GM23248 (cell line): ENCODE measurements at regions not wholly inside any gene's neighbourhood (a gene's known extent, or its start where the extent isn't known, plus 50 kb on each side); places are given as distances from the start of the nearest gene placed in this dataset.

Experiments
- DNase-seq: peaks from one replicate; pipeline ENCODE4 v3.0.0-alpha.2; 2015
- H2AFZ ChIP-seq: fragments of 200-600 bp; sonication (generic); 2 replicates; pipeline ENCODE4 v1.6.1; 2016; ENCODE audit warnings: antibody characterized with exemption
- H3F3A ChIP-seq: fragments of 200-600 bp; sonication (generic); 2 replicates; pipeline ENCODE4 v1.6.1; 2016; ENCODE audit warnings: mild to moderate bottlenecking, antibody characterized with exemption, mixed run types; ENCODE audit not compliant: insufficient read depth
- H3K27ac ChIP-seq: fragments of 200-600 bp; sonication (generic); 2 replicates; pipeline ENCODE4 v1.5.1; 2016; ENCODE audit warnings: mild to moderate bottlenecking
- H3K27me3 ChIP-seq: fragments of 200-600 bp; sonication (generic); replicated peaks from 2 replicates; pipeline ENCODE4 v1.6.1; 2016; ENCODE audit warnings: mild to moderate bottlenecking; ENCODE audit not compliant: insufficient read depth
- H3K36me3 ChIP-seq: fragments of 200-600 bp; sonication (generic); 2 replicates; pipeline ENCODE4 v1.6.1; 2016; ENCODE audit warnings: low read depth, mild to moderate bottlenecking
- H3K4me1 ChIP-seq: fragments of 200-600 bp; sonication (generic); 2 replicates; pipeline ENCODE4 v1.6.1; 2016; ENCODE audit warnings: mild to moderate bottlenecking; ENCODE audit not compliant: insufficient read depth
- H3K4me2 ChIP-seq: fragments of 200-600 bp; sonication (generic); one replicate; pipeline ENCODE4 v1.6.1; 2016; ENCODE audit warnings: mild to moderate bottlenecking; ENCODE audit not compliant: unreplicated experiment
- H3K4me3 ChIP-seq: fragments of 200-600 bp; sonication (generic); 2 replicates; pipeline ENCODE4 v1.5.1; 2016; ENCODE audit warnings: mild to moderate bottlenecking
- H3K79me2 ChIP-seq: fragments of 200-600 bp; sonication (generic); 2 replicates; pipeline ENCODE4 v1.6.1; 2016; ENCODE audit warnings: mild to moderate bottlenecking; ENCODE audit not compliant: insufficient read depth
- H3K9ac ChIP-seq: fragments of 200-600 bp; sonication (generic); 2 replicates; pipeline ENCODE4 v1.6.1; 2016; ENCODE audit warnings: mild to moderate bottlenecking
- H3K9me2 ChIP-seq: fragments of 200-600 bp; sonication (generic); 2 replicates; pipeline ENCODE4 v1.6.1; 2016; ENCODE audit warnings: mixed run types, mild to moderate bottlenecking, moderate library complexity; ENCODE audit not compliant: insufficient read depth
- H3K9me3 ChIP-seq: fragments of 200-600 bp; sonication (generic); one replicate; pipeline ENCODE4 v1.6.1; 2017; ENCODE audit warnings: low read depth
- H4K20me1 ChIP-seq: fragments of 200-600 bp; sonication (generic); 2 replicates; pipeline ENCODE4 v1.6.0; 2016; ENCODE audit not compliant: insufficient read depth
- EZH2 ChIP-seq: fragments of 200-600 bp; sonication (generic); IDR thresholded peaks from 2 replicates; pipeline ENCODE4 v1.6.1; 2018; ENCODE audit warnings: antibody characterized with exemption, mild to moderate bottlenecking; ENCODE audit not compliant: insufficient read depth, poor library complexity, severe bottlenecking
- EZH2phosphoT487 ChIP-seq: fragments of 200-600 bp; sonication (generic); IDR thresholded peaks from 2 replicates; pipeline ENCODE4 v1.6.1; 2018; ENCODE audit warnings: antibody characterized with exemption, moderate library complexity, mild to moderate bottlenecking, low read depth; ENCODE audit not compliant: insufficient read depth
- WGBS, 2 experiments: methylation state at CpG; one replicate each; pipeline ENCODE4 v1.1.6; 2015 to 2017; ENCODE audit warnings: low lambda C conversion rate in 2 of 2, low coverage in 1 of 2; ENCODE audit errors: missing lambda C conversion rate in 2 of 2; 5-methylcytosine and 5-hydroxymethylcytosine counted together
- in situ Hi-C: fragments of 300-500 bp; cut with MboI; formaldehyde crosslinking; loops from 2 replicates; pipeline ENCODE4 v1.15.0; 2020

DNA sequence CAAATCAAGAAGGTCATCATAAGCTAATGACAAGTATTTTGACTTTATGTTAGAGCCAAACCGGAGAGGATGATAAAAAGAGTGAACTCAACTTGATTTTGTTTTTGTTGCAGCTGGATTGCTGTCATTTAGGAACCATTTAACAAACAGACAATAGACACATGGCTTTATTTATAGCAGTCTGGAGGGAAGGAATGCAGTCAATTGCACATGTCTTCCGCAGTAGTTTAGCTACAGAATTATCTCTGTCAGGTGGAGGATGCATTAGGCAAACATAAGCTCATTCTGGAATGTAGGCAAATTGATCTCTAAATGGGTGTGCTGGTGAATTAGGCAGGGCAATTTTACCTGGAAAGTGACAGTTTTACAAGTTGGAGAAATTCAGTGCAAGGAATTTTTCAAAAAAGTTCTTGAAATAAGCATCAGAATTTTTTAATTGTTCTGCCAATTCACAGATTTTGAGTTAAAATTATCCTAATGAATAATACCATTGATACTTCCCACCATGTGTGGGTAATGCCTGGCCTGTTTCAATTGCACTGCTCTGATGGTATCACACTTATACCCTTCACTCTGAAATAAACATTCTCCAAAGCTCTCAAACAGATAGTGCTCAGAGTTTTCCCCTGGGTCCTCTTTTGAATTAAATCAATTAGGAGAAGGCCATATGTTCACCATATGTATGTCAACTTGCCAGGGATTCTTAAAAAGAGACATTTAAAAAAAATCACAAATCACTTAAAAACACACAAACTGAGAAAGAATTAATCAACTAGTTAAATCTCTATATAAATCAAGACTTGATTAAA is 318.3 kb downstream of the NDFIP2 start:
- H3K27ac ChIP-seq = no peak overlapping the region
- TF ChIP-seq EZH2phosphoT487 (no peak), EZH2 (no peak)
- no peaks in the 10 kb centered on the region for H3K9me2 ChIP-seq
- 36 to 38% methylated on average over 2 of the region's 2 CpGs for WGBS, 2 experiments
- H3K4me1 ChIP-seq = peaks cover 6% of the 10 kb centered on the region; the same call in 1 of the 2 replicates
- H3K9ac ChIP-seq = no peak overlapping the region
- no peaks in the 10 kb centered on the region for H4K20me1 ChIP-seq
- H3F3A ChIP-seq = no peaks in the 10 kb centered on the region
- H3K4me3 ChIP-seq = no peak overlapping the region
- H3K36me3 ChIP-seq = no peaks in the 10 kb centered on the region
- H3K9me3 ChIP-seq = no peaks in the 10 kb centered on the region
- in situ Hi-C loops = no loop called here
- H3K4me2 ChIP-seq = no peak overlapping the region
- no peak for DNase-seq
- H2AFZ ChIP-seq = no peak overlapping the region
- no peaks in the 10 kb centered on the region for H3K27me3 ChIP-seq
- H3K79me2 ChIP-seq = no peaks in the 10 kb centered on the region

DNA sequence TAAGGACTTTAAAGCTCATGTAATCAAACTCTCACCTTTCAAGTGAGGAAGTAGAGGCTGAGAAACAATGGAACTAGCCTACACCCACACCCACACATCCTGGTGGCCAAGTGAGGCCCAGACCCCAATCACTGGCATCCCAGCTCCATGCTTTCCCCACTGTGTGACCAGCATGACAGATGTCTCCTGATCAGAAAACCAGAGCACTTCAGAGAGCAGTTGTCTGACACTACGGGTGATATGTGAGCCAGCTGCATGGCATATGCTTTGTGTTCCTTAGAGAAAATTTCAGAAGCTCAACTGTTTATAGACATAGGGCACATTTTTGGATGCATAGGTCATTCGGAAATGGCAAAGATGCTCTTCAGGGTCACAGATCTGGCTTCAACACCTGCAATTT is 315.2 kb downstream of the NDFIP2 start:
- H3K9me3 ChIP-seq = no peaks in the 10 kb centered on the region
- H3K27me3 ChIP-seq = no peaks in the 10 kb centered on the region
- H2AFZ ChIP-seq = no peak overlapping the region
- no peak overlapping the region for H3K4me2 ChIP-seq
- no peaks in the 10 kb centered on the region; the same call in 1 of the 2 replicates for H3K9me2 ChIP-seq
- 36 to 46% methylated on average over 2 of the region's 2 CpGs for WGBS, 2 experiments
- no peak overlapping the region for H3K4me3 ChIP-seq
- H3K79me2 ChIP-seq = no peaks in the 10 kb centered on the region
- TF ChIP-seq EZH2 (no peak), EZH2phosphoT487 (no peak)
- no peak for DNase-seq
- H3K27ac ChIP-seq = no peak overlapping the region
- in situ Hi-C loops = no loop called here
- peaks cover 6% of the 10 kb centered on the region; the same call in 1 of the 2 replicates for H3K4me1 ChIP-seq
- no peaks in the 10 kb centered on the region for H3K36me3 ChIP-seq
- H4K20me1 ChIP-seq = no peaks in the 10 kb centered on the region
- no peak overlapping the region for H3K9ac ChIP-seq
- no peaks in the 10 kb centered on the region for H3F3A ChIP-seq

DNA sequence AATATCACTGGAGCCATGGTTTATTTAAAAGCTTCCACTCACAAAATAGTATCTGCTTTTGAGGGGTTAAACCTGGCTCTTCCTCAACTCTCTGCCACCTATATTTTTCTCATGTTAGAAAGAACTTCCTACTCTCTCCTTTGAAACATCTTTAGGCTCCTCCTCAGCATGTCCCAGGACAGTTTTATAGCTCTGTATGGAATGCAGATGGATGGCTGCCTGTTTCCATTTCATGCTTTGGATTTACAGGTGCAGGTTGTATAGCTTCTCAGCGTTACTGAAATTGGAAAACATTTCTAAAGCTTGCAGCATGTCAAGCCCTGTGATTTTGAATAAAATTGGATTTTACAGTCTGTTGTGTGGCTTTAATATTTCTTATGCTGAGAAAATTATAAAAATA is 314.0 kb downstream of the NDFIP2 start:
- WGBS, 2 experiments = 41 to 50% methylated on average over 1 of the region's 1 CpG
- H3K27ac ChIP-seq = no peak overlapping the region
- in situ Hi-C loops = no loop called here
- no peaks in the 10 kb centered on the region; the same call in 1 of the 2 replicates for H3K9me2 ChIP-seq
- TF ChIP-seq EZH2 = no peak
- no peak for TF ChIP-seq EZH2phosphoT487
- H3K4me2 ChIP-seq = no peak overlapping the region
- no peaks in the 10 kb centered on the region for H3F3A ChIP-seq
- no peak overlapping the region for H3K4me3 ChIP-seq
- no peak for DNase-seq
- no peaks in the 10 kb centered on the region for H3K79me2 ChIP-seq
- H3K9me3 ChIP-seq = no peaks in the 10 kb centered on the region
- H2AFZ ChIP-seq = no peak overlapping the region
- no peak overlapping the region for H3K9ac ChIP-seq
- no peaks in the 10 kb centered on the region for H4K20me1 ChIP-seq
- no peaks in the 10 kb centered on the region for H3K36me3 ChIP-seq
- H3K4me1 ChIP-seq = peaks cover 6% of the 10 kb centered on the region; the same call in 1 of the 2 replicates
- no peaks in the 10 kb centered on the region for H3K27me3 ChIP-seq

DNA sequence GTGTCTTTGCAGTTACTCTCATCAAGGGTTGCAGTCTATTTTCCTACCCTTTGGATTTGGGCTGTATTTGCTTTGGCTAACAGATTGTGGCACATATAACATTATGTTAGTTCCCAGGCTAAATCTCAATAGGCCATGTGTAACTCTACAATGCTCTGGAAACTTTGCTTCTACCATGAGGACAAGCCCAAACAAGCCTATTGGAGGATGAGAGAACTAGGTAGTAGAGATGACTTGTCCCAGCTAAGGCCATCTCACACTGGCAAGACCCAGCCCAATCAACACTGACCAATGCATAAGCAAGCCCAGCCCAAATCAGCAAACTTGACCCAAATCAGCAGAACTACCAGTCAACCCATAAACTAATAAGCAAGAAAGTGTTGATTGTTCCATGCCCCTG is 311.8 kb downstream of the NDFIP2 start:
- DNase-seq = no peak
- Histone ChIP-seq H3F3A (no peaks in the 10 kb centered on the region), H3K4me2 (no peak overlapping the region), H3K9ac (no peak overlapping the region), H4K20me1 (no peaks in the 10 kb centered on the region), H3K4me1 (peaks cover 3% of the 10 kb centered on the region; the same call in 1 of the 2 replicates), H3K9me3 (no peaks in the 10 kb centered on the region), H3K79me2 (no peaks in the 10 kb centered on the region), H3K36me3 (no peaks in the 10 kb centered on the region), H3K27me3 (no peaks in the 10 kb centered on the region), H3K27ac (no peak overlapping the region), H2AFZ (no peak overlapping the region), H3K4me3 (no peak overlapping the region), H3K9me2 (no peaks in the 10 kb centered on the region; the same call in 1 of the 2 replicates)
- no peak for TF ChIP-seq EZH2
- no peak for TF ChIP-seq EZH2phosphoT487
- in situ Hi-C loops = no loop called here
